Activated CD8-positive, alpha-beta memory T cell treated with anti-CD3 and anti-CD28 coated beads, Interleukin-2, amount 50 U/mL, for 48 hours (primary cell): ENCODE measurements at regions not wholly inside any gene's neighbourhood (a gene's known extent, or its start where the extent isn't known, plus 50 kb on each side); places are given as distances from the start of the nearest gene placed in this dataset.

Source experiments
- DNase-seq: peaks from one replicate; pipeline ENCODE4 v3.0.0-alpha.2; 2020

- no peak for DNase-seq
Observed at GRCh38 chr20:52768694-52769093, 203.5 kb upstream of the TSHZ2 start.

- DNase-seq, result no peak
Observed at GRCh38 chr20:52766645-52767435, 205.3 kb upstream of the TSHZ2 start.

GRCh38 chr20:52763321-52763853 lies 208.8 kb upstream of the TSHZ2 start:
- no peak for DNase-seq

- no peak for DNase-seq
Observed at GRCh38 chr20:52761867-52762266, 210.3 kb upstream of the TSHZ2 start.

- no peak for DNase-seq
Observed at GRCh38 chr20:52760791-52761190, 211.4 kb upstream of the TSHZ2 start.

- DNase-seq, result no peak
Observed at GRCh38 chr20:52757411-52757810, 214.7 kb upstream of the TSHZ2 start.

- DNase-seq, result no peak
Observed at GRCh38 chr20:52755744-52756143, 216.4 kb upstream of the TSHZ2 start.

- no peak for DNase-seq
Observed at GRCh38 chr20:52754366-52754765, 217.8 kb upstream of the TSHZ2 start.

- no peak for DNase-seq
Observed at GRCh38 chr20:52752023-52752422, 220.1 kb upstream of the TSHZ2 start.

- DNase-seq, result no peak
Observed at GRCh38 chr20:52751571-52751970, 220.6 kb upstream of the TSHZ2 start.

- DNase-seq, result no peak
Observed at GRCh38 chr20:52749938-52750337, 222.2 kb upstream of the TSHZ2 start.

GRCh38 chr20:52748990-52749389 lies 223.2 kb upstream of the TSHZ2 start:
- no peak for DNase-seq

- no peak for DNase-seq
Observed at GRCh38 chr20:52748285-52748932, 223.7 kb upstream of the TSHZ2 start.

GRCh38 chr20:52747845-52748284 lies 224.3 kb upstream of the TSHZ2 start:
- no peak for DNase-seq

- no peak for DNase-seq
Observed at GRCh38 chr20:52746770-52747169, 225.4 kb upstream of the TSHZ2 start.

- DNase-seq, result no peak
Observed at GRCh38 chr20:52746190-52746589, 226.0 kb upstream of the TSHZ2 start.

- no peak for DNase-seq
Observed at GRCh38 chr20:52744441-52744840, 227.7 kb upstream of the TSHZ2 start.

GRCh38 chr20:52738081-52738480 lies 234.1 kb upstream of the TSHZ2 start:
- DNase-seq, result no peak

- no peak for DNase-seq
Observed at GRCh38 chr20:52736507-52736906, 235.7 kb upstream of the TSHZ2 start.

GRCh38 chr20:52731093-52731492 lies 241.1 kb upstream of the TSHZ2 start:
- DNase-seq, result no peak

GRCh38 chr20:52727740-52728456 lies 244.3 kb upstream of the TSHZ2 start:
- no peak for DNase-seq

GRCh38 chr20:52724541-52724940 lies 247.6 kb upstream of the TSHZ2 start:
- DNase-seq, result no peak

GRCh38 chr20:52722926-52723688 lies 249.1 kb upstream of the TSHZ2 start:
- DNase-seq, result no peak
